C4-2B (cell line): ENCODE measurements at regions not wholly inside any gene's neighbourhood (a gene's known extent, or its start where the extent isn't known, plus 50 kb on each side); places are given as distances from the start of the nearest gene placed in this dataset.

Experiments used
- H3K27ac ChIP-seq: fragments of 450-650 bp; 2 replicates; pipeline ENCODE4 v1.5.1; 2017
- CTCF ChIP-seq: fragments of 450-650 bp; conservative IDR thresholded peaks from 2 replicates; pipeline ENCODE4 v1.5.1; 2017; ENCODE audit warnings: mild to moderate bottlenecking
- ZFX ChIP-seq: fragments of 450-650 bp; IDR thresholded peaks from 2 replicates; pipeline ENCODE4 v1.6.1; 2017

GRCh38 chr5:56612759-56613158, 202.6 kb upstream of the MAP3K1 start:
- no peak for TF ChIP-seq CTCF
- TF ChIP-seq ZFX = no peak
- H3K27ac ChIP-seq = no peak overlapping the region

- H3K27ac ChIP-seq = no peak overlapping the region
- TF ChIP-seq ZFX (no peak), CTCF (no peak)
These were observed 203.0 kb upstream of the MAP3K1 start for GRCh38 chr5:56612353-56612752.

GRCh38 chr5:56610093-56610698, 205.2 kb upstream of the MAP3K1 start:
- TF ChIP-seq CTCF = no peak
- no peak for TF ChIP-seq ZFX
- no peak overlapping the region for H3K27ac ChIP-seq

- H3K27ac ChIP-seq = no peak overlapping the region
- TF ChIP-seq ZFX = no peak
- no peak for TF ChIP-seq CTCF
These were observed 207.0 kb upstream of the MAP3K1 start for GRCh38 chr5:56608217-56608925.

- no peak for TF ChIP-seq ZFX
- H3K27ac ChIP-seq = no peak overlapping the region
These were observed 207.8 kb upstream of the MAP3K1 start for GRCh38 chr5:56607551-56607950.

GRCh38 chr5:56607074-56607473, 208.3 kb upstream of the MAP3K1 start:
- H3K27ac ChIP-seq = no peak overlapping the region
- TF ChIP-seq CTCF = no peak
- no peak for TF ChIP-seq ZFX

GRCh38 chr5:56606192-56606591, 209.2 kb upstream of the MAP3K1 start:
- no peak for TF ChIP-seq CTCF
- TF ChIP-seq ZFX = no peak
- no peak overlapping the region for H3K27ac ChIP-seq

GRCh38 chr5:56605231-56605630, 210.1 kb upstream of the MAP3K1 start:
- TF ChIP-seq CTCF (no peak), ZFX (no peak)
- H3K27ac ChIP-seq = no peak overlapping the region
